Stomach (tissue), 8 donors: ENCODE measurements at regions not wholly inside any gene's neighbourhood (a gene's known extent, or its start where the extent isn't known, plus 50 kb on each side); places are given as distances from the start of the nearest gene placed in this dataset.
"Not testable (repeated sequence)": the region's sequence is repeated elsewhere in the genome, so short reads cannot be mapped to it uniquely, and the experiment has no call there.

Experiments
- DNase-seq, 2 donors: peaks; one replicate each; pipeline versions ENCODE4 v3.0.0 to v3.0.0-alpha.2; 2013 to 2019
- H3K27ac ChIP-seq, 5 donors: fragments of 200-600 bp in 4 of 5; sonication (generic) in 4 of 5; one replicate each; pipeline ENCODE4 v1.5.1; 2013 to 2019; ENCODE audit warnings: mild to moderate bottlenecking in 1 of 5, moderate library complexity in 1 of 5
- H3K27me3 ChIP-seq, 3 donors: fragments of 200-600 bp; sonication (generic); one replicate each; pipeline ENCODE4 v1.5.1; 2017 to 2019; ENCODE audit warnings: mixed run types in 1 of 3
- H3K36me3 ChIP-seq, 4 donors: fragments of 200-600 bp; sonication (generic); 1 replicate in 3 of 4; 2 replicates in 1 of 4; pipeline ENCODE4 v1.5.1; 2016 to 2019
- H3K4me1 ChIP-seq, 4 donors: fragments of 200-600 bp; sonication (generic); one replicate each; pipeline ENCODE4 v1.5.1; 2016 to 2019
- H3K4me3 ChIP-seq, 4 donors: fragments of 200-600 bp; sonication (generic) in 3 of 4; one replicate each; pipeline ENCODE4 v1.5.1; 2016 to 2019; ENCODE audit warnings: mild to moderate bottlenecking in 1 of 4
- H3K9me3 ChIP-seq, 4 donors: fragments of 200-600 bp; sonication (generic); one replicate each; pipeline ENCODE4 v1.5.1; 2016 to 2019
- EP300 ChIP-seq: sonication (generic); formaldehyde crosslinking; IDR thresholded peaks from one replicate; pipeline ENCODE4 v1.6.1; 2017; ENCODE audit warnings: antibody characterized with exemption
- POLR2A ChIP-seq, 4 donors: fragments of 450-650 bp; IDR thresholded peaks; one replicate each; pipeline ENCODE4 v1.6.1; 2016; ENCODE audit warnings: antibody characterized with exemption in 4 of 4, control low read depth in 2 of 4, mild to moderate bottlenecking in 1 of 4, moderate library complexity in 1 of 4
- POLR2AphosphoS5 ChIP-seq, 3 donors: sonication (generic); formaldehyde crosslinking; IDR thresholded peaks; one replicate each; pipeline ENCODE4 v1.6.1; 2016; ENCODE audit warnings: antibody characterized with exemption in 3 of 3
- WGBS, 5 donors: extraction: QIAGEN DNeasy Blood & Tissue Kit in 3 of 5; methylation state at CpG; one replicate each; pipeline versions ENCODE4 v1.1.5 to v1.1.7; 2013 to 2018; 5-methylcytosine and 5-hydroxymethylcytosine counted together
- intact Hi-C: fragments of 100-400 bp; cut with DNase I; formaldehyde crosslinking; loops from one replicate; pipeline ENCODE4 v1.15.1; 2023; ENCODE audit warnings: low total_unique reads
- TF ChIP-seq, protein P1 (sequence below), 7 experiments: fragments of 450-650 bp in 4 of 7; fragments of 200-600 bp in 3 of 7; sonication (generic) in 3 of 7; IDR thresholded peaks; one replicate each; pipeline ENCODE4 v1.5.1; 2016 to 2019; ENCODE audit warnings: antibody characterized with exemption in 7 of 7, control low read depth in 2 of 7, mild to moderate bottlenecking in 1 of 7
- donor health status: healthy with polysubstance abuse.
- donor health status: Bipolar disorder and iron deficiency.
- donor health status: healthy.

DNA sequence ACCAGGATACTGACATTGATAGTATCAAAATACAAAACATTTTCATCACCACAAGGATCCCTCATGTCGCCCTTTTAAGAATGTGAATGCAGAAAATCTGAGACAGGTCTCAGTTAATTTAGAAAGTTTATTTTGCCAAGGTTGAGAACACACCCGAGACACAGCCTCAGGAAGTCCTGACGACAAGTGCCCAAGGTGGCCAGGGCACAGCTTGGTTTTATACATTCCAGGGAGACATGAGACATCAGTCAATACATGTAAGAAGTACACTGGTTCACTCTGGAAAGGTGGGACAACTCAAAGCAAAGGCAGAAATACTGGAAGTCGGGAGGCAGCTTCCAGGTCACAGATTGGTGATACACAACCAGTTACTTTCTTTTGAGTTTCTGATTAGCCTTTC is 235.2 kb upstream of the KRR1 start:
- DNase-seq, result no peak
- 79 to 87% (median 82%) methylated on average over 4 of the region's 4 CpGs for WGBS, 5 donors
- intact Hi-C loops, result no loop called here
- peaks cover 0 to 17% (median 5%) of the 10 kb centered on the region in 4 donors for H3K4me1 ChIP-seq
- TF ChIP-seq EP300 (no peak), POLR2AphosphoS5 (IDR thresholded peaks at IDR 0.05) (no peak), POLR2A (IDR thresholded peaks at IDR 0.05) (no peak)
- no peak overlapping the region for H3K4me3 ChIP-seq
- H3K9me3 ChIP-seq, result no peaks in the 10 kb centered on the region
- H3K27ac ChIP-seq, result no peak overlapping the region
- no peaks in the 10 kb centered on the region for H3K27me3 ChIP-seq
- no peaks in the 10 kb centered on the region for H3K36me3 ChIP-seq

DNA sequence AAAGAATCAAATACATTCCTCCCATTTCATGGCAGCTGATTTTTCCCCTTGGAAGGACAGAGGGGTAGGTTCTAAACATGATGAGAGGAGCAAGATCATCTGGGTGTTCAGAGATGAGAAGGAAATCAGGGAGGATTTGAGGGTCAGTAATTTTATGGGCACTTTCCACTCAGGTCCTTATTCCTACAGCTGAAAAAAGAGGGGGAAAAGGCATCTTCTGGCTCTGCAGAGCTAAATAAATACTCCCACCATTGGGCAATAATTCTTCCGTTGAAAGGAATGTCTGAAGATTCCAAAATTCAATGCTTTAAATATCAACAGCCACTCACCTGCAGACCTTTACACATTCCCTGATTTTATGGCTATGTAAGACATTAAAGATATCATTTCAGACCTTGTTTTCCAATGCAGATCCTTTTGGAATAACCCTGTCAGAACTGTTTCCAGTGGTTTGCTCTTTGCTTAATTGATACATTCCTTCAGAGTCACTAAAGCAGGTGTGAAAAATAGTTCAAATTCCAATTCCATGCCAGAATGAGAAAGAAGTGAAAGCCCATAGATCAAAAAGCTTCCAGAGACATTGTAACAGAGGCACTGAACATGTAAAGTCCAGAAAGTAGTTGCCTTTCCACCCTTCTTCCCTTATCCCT is 233.3 kb upstream of the KRR1 start:
- Histone ChIP-seq H3K4me1 (no peaks in the 10 kb centered on the region), H3K36me3 (no peaks in the 10 kb centered on the region), H3K27me3 (no peaks in the 10 kb centered on the region), H3K27ac (no peak overlapping the region), H3K9me3 (no peaks in the 10 kb centered on the region), H3K4me3 (no peak overlapping the region)
- no peak for DNase-seq
- intact Hi-C loops, result no loop called here
- TF ChIP-seq EP300, result no peak
- TF ChIP-seq POLR2AphosphoS5 (IDR thresholded peaks at IDR 0.05), result no peak
- TF ChIP-seq POLR2A (IDR thresholded peaks at IDR 0.05), result no peak
- TF ChIP-seq, protein P1, sequence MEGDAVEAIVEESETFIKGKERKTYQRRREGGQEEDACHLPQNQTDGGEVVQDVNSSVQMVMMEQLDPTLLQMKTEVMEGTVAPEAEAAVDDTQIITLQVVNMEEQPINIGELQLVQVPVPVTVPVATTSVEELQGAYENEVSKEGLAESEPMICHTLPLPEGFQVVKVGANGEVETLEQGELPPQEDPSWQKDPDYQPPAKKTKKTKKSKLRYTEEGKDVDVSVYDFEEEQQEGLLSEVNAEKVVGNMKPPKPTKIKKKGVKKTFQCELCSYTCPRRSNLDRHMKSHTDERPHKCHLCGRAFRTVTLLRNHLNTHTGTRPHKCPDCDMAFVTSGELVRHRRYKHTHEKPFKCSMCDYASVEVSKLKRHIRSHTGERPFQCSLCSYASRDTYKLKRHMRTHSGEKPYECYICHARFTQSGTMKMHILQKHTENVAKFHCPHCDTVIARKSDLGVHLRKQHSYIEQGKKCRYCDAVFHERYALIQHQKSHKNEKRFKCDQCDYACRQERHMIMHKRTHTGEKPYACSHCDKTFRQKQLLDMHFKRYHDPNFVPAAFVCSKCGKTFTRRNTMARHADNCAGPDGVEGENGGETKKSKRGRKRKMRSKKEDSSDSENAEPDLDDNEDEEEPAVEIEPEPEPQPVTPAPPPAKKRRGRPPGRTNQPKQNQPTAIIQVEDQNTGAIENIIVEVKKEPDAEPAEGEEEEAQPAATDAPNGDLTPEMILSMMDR (IDR thresholded peaks at IDR 0.05), result no peak
- 57 to 80% (median 68%) methylated on average over 1 of the region's 1 CpG for WGBS, 5 donors

DNA sequence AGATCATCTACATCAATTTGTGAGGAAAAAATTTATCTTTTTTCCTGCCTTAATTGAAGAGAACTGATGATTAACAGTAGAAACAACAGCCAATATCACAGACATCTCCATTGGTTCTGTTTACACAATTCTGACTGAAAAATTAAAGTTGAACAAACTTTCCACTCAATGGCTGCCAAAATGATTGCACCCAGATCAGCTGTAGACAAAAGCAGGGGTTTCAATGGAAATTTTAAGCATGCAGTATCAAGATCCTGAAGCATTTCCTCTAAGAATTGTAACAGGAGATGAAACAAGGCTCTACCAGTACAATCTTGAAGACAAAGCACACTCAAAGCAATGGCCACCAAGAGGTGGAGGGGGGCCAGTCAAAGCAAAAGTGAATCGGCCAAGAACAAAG is 231.6 kb upstream of the KRR1 start:
- TF ChIP-seq, protein P1 (IDR thresholded peaks at IDR 0.05), result no peak
- no peak for TF ChIP-seq EP300
- no peak for TF ChIP-seq POLR2AphosphoS5 (IDR thresholded peaks at IDR 0.05)
- no peak for TF ChIP-seq POLR2A (IDR thresholded peaks at IDR 0.05)
- intact Hi-C loops, result no loop called here
- Histone ChIP-seq H3K9me3 (no peaks in the 10 kb centered on the region), H3K4me1 (no peaks in the 10 kb centered on the region), H3K27ac (no peak overlapping the region), H3K27me3 (no peaks in the 10 kb centered on the region), H3K4me3 (no peak overlapping the region), H3K36me3 (no peaks in the 10 kb centered on the region)
- 86 to 96% (median 90%) methylated on average over 1 of the region's 1 CpG for WGBS, 5 donors
- DNase-seq, result no peak

DNA sequence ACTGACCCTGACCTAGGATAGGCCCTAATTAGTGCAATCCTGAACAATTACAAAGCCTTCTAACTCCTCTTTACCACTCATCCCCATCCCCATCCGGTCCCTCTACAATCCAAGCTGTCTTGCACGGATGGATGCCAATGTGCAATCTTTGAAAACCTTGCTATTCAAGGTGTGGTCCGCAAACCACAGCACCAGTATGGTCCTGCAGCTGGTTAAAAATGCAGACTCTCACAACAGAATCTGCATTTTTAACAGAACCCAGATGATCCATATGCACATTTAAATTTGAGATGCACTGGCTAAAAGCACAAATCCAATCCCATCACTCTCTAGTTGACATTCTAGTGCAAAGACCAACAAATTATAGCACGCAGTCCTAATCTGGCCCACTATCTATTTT is 230.6 kb upstream of the KRR1 start:
- TF ChIP-seq, protein P1 (IDR thresholded peaks at IDR 0.05), result no peak
- TF ChIP-seq POLR2A (IDR thresholded peaks at IDR 0.05) (no peak), POLR2AphosphoS5 (IDR thresholded peaks at IDR 0.05) (no peak)
- intact Hi-C loops, result no loop called here
- WGBS, 5 donors, result 81 to 95% (median 93%) methylated on average over 4 of the region's 4 CpGs
- no peak for DNase-seq
- H3K36me3 ChIP-seq, result no peaks in the 10 kb centered on the region
- H3K4me1 ChIP-seq, result no peaks in the 10 kb centered on the region
- no peaks in the 10 kb centered on the region for H3K9me3 ChIP-seq
- no peak overlapping the region for H3K27ac ChIP-seq
- no peak overlapping the region for H3K4me3 ChIP-seq
- H3K27me3 ChIP-seq, result no peaks in the 10 kb centered on the region

DNA sequence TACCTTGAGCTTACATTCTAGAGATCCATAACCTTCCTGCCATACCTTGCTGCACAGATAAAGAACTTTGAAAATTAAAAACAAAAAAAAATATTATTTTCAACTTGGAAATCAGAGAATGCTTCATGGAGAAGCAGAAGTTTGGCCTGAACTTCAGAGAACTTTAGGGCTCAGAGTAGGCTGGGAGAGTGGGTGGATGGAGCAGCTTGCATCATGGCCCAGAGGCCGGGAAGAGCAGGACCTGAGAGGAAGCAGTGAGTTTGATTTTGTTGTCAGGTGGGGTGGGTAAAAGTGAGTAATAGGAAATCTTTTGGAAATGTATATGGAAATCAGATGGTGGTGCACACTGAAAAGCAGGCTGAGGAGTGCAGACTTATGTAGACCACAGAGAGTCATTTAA is 228.5 kb upstream of the KRR1 start:
- WGBS, 5 donors, result 75 to 90% (median 79%) methylated on average over 1 of the region's 1 CpG
- H3K27ac ChIP-seq, result no peak overlapping the region
- intact Hi-C loops, result no loop called here
- no peak for DNase-seq
- no peaks in the 10 kb centered on the region for H3K4me1 ChIP-seq
- TF ChIP-seq POLR2AphosphoS5 (IDR thresholded peaks at IDR 0.05), result no peak
- no peak for TF ChIP-seq POLR2A (IDR thresholded peaks at IDR 0.05)
- TF ChIP-seq, protein P1 (IDR thresholded peaks at IDR 0.05), result no peak
- TF ChIP-seq EP300, result no peak
- no peaks in the 10 kb centered on the region for H3K9me3 ChIP-seq
- H3K36me3 ChIP-seq, result no peaks in the 10 kb centered on the region
- H3K27me3 ChIP-seq, result no peaks in the 10 kb centered on the region
- no peak overlapping the region for H3K4me3 ChIP-seq

DNA sequence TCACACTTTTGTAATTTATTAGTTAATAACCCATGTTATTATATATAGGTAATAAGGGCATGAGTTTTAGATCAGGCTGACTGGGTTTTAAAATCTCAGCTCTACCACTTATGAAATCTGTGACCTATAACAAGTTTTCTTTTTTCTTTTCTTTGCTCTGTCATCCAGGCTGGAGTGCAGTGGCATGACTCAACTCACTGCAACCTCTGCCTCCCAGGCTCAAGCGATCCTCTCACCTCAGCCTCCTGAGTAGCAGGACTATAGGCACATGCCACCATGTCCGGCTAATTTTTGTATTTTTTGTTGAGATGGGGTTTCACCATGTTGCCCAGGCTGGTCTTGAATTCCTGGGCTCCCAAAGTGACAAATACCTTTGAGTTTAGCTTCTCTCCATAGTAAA is 227.7 kb upstream of the KRR1 start:
- intact Hi-C loops, DNase-seq, H3K27me3 ChIP-seq, H3K27ac ChIP-seq, H3K9me3 ChIP-seq, H3K36me3 ChIP-seq, H3K4me1 ChIP-seq, H3K4me3 ChIP-seq: not testable (repeated sequence)
- 93 to 100% (median 96%) methylated on average over 2 of the region's 2 CpGs for WGBS, 5 donors
